Endothelial cell of umbilical vein (primary cell): ENCODE measurements at regions not wholly inside any gene's neighbourhood (a gene's known extent, or its start where the extent isn't known, plus 50 kb on each side); places are given as distances from the start of the nearest gene placed in this dataset.

Experiments used
- BruUV-seq: library from RNA; stranded (reverse); fragments of 400-500 nt; replicated peaks from 2 replicates; lab custom pipeline; 2021; lab: Mats Ljungman, UMichigan
- CTCF ChIA-PET: fragments of 300-600, 350-600 bp; sonication (Branson Sonifier 250); formaldehyde crosslinking; loops from one replicate; lab custom pipeline; 2021; ENCODE audit warnings: antibody characterized with exemption, inconsistent platforms; lab: Charles Lee
- POLR2A ChIA-PET: fragments of 300-600, 350-600 bp; sonication (Branson Sonifier 250); formaldehyde crosslinking; loops from one replicate; lab custom pipeline; 2021; ENCODE audit warnings: antibody characterized with exemption, inconsistent platforms; lab: Charles Lee
- DNase-seq: peaks from one replicate; pipeline ENCODE4 v3.0.0-alpha.2; 2011; ENCODE audit warnings: low read depth, low spot score
- FAIRE-seq: peaks from 2 replicates; lab custom pipeline; 2011; peaks lifted over from hg19 to GRCh38; lab: Jason Lieb, UNC
- H2AFZ ChIP-seq: 2 replicates; pipeline ENCODE4 v1.6.0; 2012; ENCODE audit warnings: low read depth, low read length, control low read depth, inconsistent platforms
- H3K27ac ChIP-seq: 2 replicates; pipeline ENCODE4 v1.5.1; 2011; ENCODE audit warnings: low read depth, mild to moderate bottlenecking, control low read depth, low read length, moderate library complexity; ENCODE audit not compliant: insufficient read depth
- H3K27me3 ChIP-seq, 2 experiments: 2 replicates each; pipeline versions ENCODE4 v1.6.0 to v1.6.1; 2011; ENCODE audit warnings: low read length in 2 of 2, mixed read lengths in 1 of 2; ENCODE audit not compliant: control insufficient read depth in 2 of 2, insufficient read depth in 2 of 2
- H3K36me3 ChIP-seq, 2 experiments: 2 replicates in 1 of 2; 3 replicates in 1 of 2; pipeline ENCODE4 v1.5.1; 2011; ENCODE audit warnings: low read length in 2 of 2, mild to moderate bottlenecking in 1 of 2, moderate library complexity in 1 of 2; ENCODE audit not compliant: control insufficient read depth in 2 of 2, insufficient read depth in 2 of 2; ENCODE audit errors: extremely low read depth in 1 of 2
- H3K4me1 ChIP-seq: 3 replicates; pipeline ENCODE4 v1.5.1; 2011; ENCODE audit warnings: mild to moderate bottlenecking, low read length; ENCODE audit not compliant: control insufficient read depth, insufficient read depth; ENCODE audit errors: extremely low read depth
- H3K4me2 ChIP-seq: 2 replicates; pipeline ENCODE4 v1.6.1; 2011; ENCODE audit warnings: low read length, control low read depth, mixed read lengths; ENCODE audit not compliant: insufficient read depth
- H3K4me3 ChIP-seq, 3 experiments: fragments of 200-600 bp in 1 of 3; sonication (generic), shearing (Covaris generic) in 1 of 3; replicated peaks in 1 of 3; 2 replicates each; pipeline ENCODE4 v1.5.1; 2011 to 2016; ENCODE audit warnings: control low read depth in 3 of 3, low read length in 3 of 3, mild to moderate bottlenecking in 2 of 3, inconsistent platforms in 1 of 3, low read depth in 1 of 3, moderate library complexity in 1 of 3; ENCODE audit not compliant: insufficient read depth in 1 of 3
- H3K79me2 ChIP-seq: 2 replicates; pipeline ENCODE4 v1.6.0; 2012; ENCODE audit warnings: low read length, inconsistent platforms; ENCODE audit not compliant: control insufficient read depth, insufficient read depth
- H3K9ac ChIP-seq: replicated peaks from 2 replicates; pipeline ENCODE3; 2011; ENCODE audit warnings: low read length, control low read depth; ENCODE audit not compliant: insufficient read depth; ENCODE audit errors: extremely low read depth
- H3K9me1 ChIP-seq: replicated peaks from 3 replicates; pipeline ENCODE4 v1.6.0; 2011; ENCODE audit warnings: mild to moderate bottlenecking, low read length; ENCODE audit not compliant: control insufficient read depth, insufficient read depth; ENCODE audit errors: extremely low read depth
- H3K9me3 ChIP-seq: replicated peaks from 2 replicates; pipeline ENCODE4 v1.5.1; 2012; ENCODE audit warnings: low read length, inconsistent platforms; ENCODE audit not compliant: control insufficient read depth, insufficient read depth
- H4K20me1 ChIP-seq: replicated peaks from 2 replicates; pipeline ENCODE3; 2011; ENCODE audit warnings: mild to moderate bottlenecking, low read length; ENCODE audit not compliant: control insufficient read depth, insufficient read depth; ENCODE audit errors: extremely low read depth
- EZH2 ChIP-seq: IDR thresholded peaks from 2 replicates; pipeline ENCODE4 v1.6.1; 2012; ENCODE audit warnings: borderline replicate concordance, low read depth, mild to moderate bottlenecking, moderate library complexity, low read length, inconsistent platforms; ENCODE audit not compliant: severe bottlenecking
- FOS ChIP-seq: IDR thresholded peaks from 2 replicates; pipeline ENCODE4 v1.6.1; 2011; ENCODE audit warnings: mild to moderate bottlenecking, low read length, moderate library complexity, borderline replicate concordance; ENCODE audit not compliant: insufficient read depth
- GATA2 ChIP-seq: IDR thresholded peaks from 2 replicates; pipeline ENCODE4 v1.7.0; 2011; ENCODE audit warnings: low read depth, mild to moderate bottlenecking, moderate library complexity, mixed read lengths, low read length; ENCODE audit not compliant: insufficient read length, insufficient read depth
- JUN ChIP-seq: IDR thresholded peaks from 2 replicates; pipeline ENCODE4 v1.6.1; 2011; ENCODE audit warnings: borderline replicate concordance, low read depth; ENCODE audit not compliant: insufficient read length, insufficient read depth
- MYC ChIP-seq: IDR thresholded peaks from one replicate; pipeline ENCODE4 v1.6.1; 2011; ENCODE audit warnings: mild to moderate bottlenecking, low read depth, low read length
- POLR2A ChIP-seq: IDR thresholded peaks from 2 replicates; pipeline ENCODE4 v1.6.1; 2012; ENCODE audit warnings: low read depth, mild to moderate bottlenecking, control low read depth, low read length
- POLR2AphosphoS5 ChIP-seq: IDR thresholded peaks from 2 replicates; pipeline ENCODE4 v1.6.1; 2012; ENCODE audit warnings: low read depth, mild to moderate bottlenecking, control low read depth, low read length, moderate library complexity; ENCODE audit not compliant: insufficient read depth
- dilution Hi-C: fragments of 300-500 bp; cut with MboI; formaldehyde crosslinking; loops from one replicate; pipeline ENCODE4 v1.15.0; 2019; ENCODE audit warnings: low sequenced_read_pairs; ENCODE audit not compliant: extremely low pct_ligation_motif_present
- intact Hi-C: fragments of 100-400 bp; cut with micrococcal nuclease; formaldehyde crosslinking; loops from one replicate; pipeline ENCODE4 v1.10.0; 2022
- TF ChIP-seq, protein P1 (sequence below): IDR thresholded peaks from 2 replicates; pipeline ENCODE4 v1.6.1; 2011; ENCODE audit not compliant: insufficient read depth, insufficient read length
- TF ChIP-seq, protein P2 (sequence below), 2 donors: IDR thresholded peaks; 1 replicate in 1 of 2; 2 replicates in 1 of 2; pipeline ENCODE4 v1.5.1; 2011; ENCODE audit warnings: low read length in 2 of 2, mild to moderate bottlenecking in 2 of 2, moderate library complexity in 2 of 2, control low read depth in 1 of 2, inconsistent platforms in 1 of 2, low read depth in 1 of 2; ENCODE audit not compliant: insufficient read depth in 1 of 2; ENCODE audit errors: extremely low read depth in 1 of 2

DNA sequence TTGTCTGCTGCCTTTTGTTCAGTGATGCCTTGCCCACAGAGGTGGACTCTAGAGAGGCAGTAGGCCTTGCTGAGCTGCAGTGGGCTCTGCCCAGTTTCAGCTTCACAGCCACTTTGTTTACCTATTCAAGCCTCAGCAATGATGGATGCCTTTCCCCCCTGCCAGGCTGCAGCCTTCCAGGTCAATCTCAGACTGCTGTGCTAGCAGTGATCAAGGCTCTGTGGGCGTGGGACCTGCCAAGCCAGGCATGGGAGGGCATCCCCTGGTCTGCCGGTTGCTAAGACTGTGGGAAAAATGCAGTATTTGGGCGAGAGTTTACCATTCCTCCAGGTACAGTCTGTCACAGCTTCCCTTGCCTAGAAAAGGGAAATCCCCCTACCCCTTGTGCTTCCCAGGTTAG, 175.2 kb upstream of the PBDC1 start:
- Histone ChIP-seq H3K9ac (no peak overlapping the region), H3K4me3 (no peak overlapping the region), H3K9me3 (no peaks in the 10 kb centered on the region), H3K27me3 (no peaks in the 10 kb centered on the region), H3K36me3 (no peaks in the 10 kb centered on the region), H3K4me2 (no peak overlapping the region), H3K4me1 (no peaks in the 10 kb centered on the region), H2AFZ (no peak overlapping the region), H3K9me1 (no peaks in the 10 kb centered on the region), H4K20me1 (no peaks in the 10 kb centered on the region), H3K27ac (no peak overlapping the region), H3K79me2 (no peaks in the 10 kb centered on the region)
- DNase-seq (no peak), FAIRE-seq (no peak)
- ChIA-PET CTCF (no interaction called here), POLR2A (no interaction called here)
- no peak for TF ChIP-seq POLR2A
- TF ChIP-seq MYC, result no peak
- no peak for TF ChIP-seq FOS
- no peak for TF ChIP-seq POLR2AphosphoS5
- TF ChIP-seq GATA2, result no peak
- no peak for TF ChIP-seq EZH2
- TF ChIP-seq, protein P1, sequence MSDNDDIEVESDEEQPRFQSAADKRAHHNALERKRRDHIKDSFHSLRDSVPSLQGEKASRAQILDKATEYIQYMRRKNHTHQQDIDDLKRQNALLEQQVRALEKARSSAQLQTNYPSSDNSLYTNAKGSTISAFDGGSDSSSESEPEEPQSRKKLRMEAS, result no peak
- TF ChIP-seq, protein P2, sequence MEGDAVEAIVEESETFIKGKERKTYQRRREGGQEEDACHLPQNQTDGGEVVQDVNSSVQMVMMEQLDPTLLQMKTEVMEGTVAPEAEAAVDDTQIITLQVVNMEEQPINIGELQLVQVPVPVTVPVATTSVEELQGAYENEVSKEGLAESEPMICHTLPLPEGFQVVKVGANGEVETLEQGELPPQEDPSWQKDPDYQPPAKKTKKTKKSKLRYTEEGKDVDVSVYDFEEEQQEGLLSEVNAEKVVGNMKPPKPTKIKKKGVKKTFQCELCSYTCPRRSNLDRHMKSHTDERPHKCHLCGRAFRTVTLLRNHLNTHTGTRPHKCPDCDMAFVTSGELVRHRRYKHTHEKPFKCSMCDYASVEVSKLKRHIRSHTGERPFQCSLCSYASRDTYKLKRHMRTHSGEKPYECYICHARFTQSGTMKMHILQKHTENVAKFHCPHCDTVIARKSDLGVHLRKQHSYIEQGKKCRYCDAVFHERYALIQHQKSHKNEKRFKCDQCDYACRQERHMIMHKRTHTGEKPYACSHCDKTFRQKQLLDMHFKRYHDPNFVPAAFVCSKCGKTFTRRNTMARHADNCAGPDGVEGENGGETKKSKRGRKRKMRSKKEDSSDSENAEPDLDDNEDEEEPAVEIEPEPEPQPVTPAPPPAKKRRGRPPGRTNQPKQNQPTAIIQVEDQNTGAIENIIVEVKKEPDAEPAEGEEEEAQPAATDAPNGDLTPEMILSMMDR (IDR thresholded peaks at IDR 0.05; ENCODE audit: extremely low read depth in 1 of 2, insufficient read depth in 1 of 2, low read depth in 1 of 2, low read length in 2 of 2), result no peak
- TF ChIP-seq JUN, result no peak
- intact Hi-C loops, result no loop called here
- no TSS peak for BruUV-seq
- dilution Hi-C loops, result no loop called here
